Gastrocnemius medialis (tissue), 4 donors: ENCODE measurements at regions not wholly inside any gene's neighbourhood (a gene's known extent, or its start where the extent isn't known, plus 50 kb on each side); places are given as distances from the start of the nearest gene placed in this dataset.
A peak's percentile ranks its signal among the peaks of the same experiment; 100 is the strongest.

Experiments used
- POLR2A ChIP-seq, 2 donors: fragments of 450-650 bp; IDR thresholded peaks; one replicate each; pipeline ENCODE4 v1.6.1; 2017; ENCODE audit warnings: antibody characterized with exemption in 2 of 2, mild to moderate bottlenecking in 2 of 2, moderate library complexity in 2 of 2
- TF ChIP-seq, protein P1 (sequence below), 5 experiments: fragments of 450-650 bp in 3 of 5; fragments of 200-600 bp in 2 of 5; sonication (generic) in 2 of 5; IDR thresholded peaks in 4 of 5; conservative IDR thresholded peaks in 1 of 5; 1 replicate in 4 of 5; 2 replicates in 1 of 5; pipeline ENCODE4 v1.5.1; 2016 to 2019; ENCODE audit warnings: antibody characterized with exemption in 5 of 5, mild to moderate bottlenecking in 3 of 5, moderate library complexity in 3 of 5

DNA sequence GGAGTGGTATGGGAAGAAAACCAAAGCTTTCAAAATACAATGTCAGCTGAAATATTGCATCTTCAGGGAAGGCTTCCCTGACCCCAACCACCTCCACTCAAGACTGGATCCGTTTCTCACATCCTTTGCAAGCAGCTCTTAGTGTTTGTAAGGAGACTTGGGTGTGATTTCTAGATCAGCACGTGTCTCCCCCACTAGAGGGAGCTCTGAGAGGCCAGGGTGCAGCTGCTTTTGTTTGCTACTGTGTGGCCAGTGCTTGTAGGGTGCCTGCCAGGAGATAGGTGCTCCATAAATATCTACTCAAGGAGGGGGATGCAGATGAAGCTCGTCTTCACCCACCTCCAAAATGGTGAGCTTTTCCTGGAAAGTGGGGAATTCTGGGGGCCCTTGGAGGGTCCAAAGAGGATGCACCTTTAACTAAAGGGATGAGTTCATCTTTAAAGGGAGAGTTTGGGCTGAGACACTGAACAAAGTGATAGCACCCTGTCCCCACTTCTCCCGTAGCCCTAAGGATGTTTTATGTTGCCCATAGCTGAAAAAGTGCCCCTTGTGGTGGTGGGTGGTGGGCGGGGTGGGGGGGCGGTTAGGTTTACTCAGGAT is 52.6 kb upstream of the MAFB start:
- TF ChIP-seq, protein P1, sequence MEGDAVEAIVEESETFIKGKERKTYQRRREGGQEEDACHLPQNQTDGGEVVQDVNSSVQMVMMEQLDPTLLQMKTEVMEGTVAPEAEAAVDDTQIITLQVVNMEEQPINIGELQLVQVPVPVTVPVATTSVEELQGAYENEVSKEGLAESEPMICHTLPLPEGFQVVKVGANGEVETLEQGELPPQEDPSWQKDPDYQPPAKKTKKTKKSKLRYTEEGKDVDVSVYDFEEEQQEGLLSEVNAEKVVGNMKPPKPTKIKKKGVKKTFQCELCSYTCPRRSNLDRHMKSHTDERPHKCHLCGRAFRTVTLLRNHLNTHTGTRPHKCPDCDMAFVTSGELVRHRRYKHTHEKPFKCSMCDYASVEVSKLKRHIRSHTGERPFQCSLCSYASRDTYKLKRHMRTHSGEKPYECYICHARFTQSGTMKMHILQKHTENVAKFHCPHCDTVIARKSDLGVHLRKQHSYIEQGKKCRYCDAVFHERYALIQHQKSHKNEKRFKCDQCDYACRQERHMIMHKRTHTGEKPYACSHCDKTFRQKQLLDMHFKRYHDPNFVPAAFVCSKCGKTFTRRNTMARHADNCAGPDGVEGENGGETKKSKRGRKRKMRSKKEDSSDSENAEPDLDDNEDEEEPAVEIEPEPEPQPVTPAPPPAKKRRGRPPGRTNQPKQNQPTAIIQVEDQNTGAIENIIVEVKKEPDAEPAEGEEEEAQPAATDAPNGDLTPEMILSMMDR (IDR thresholded peaks at IDR 0.05 in 4 of 5, conservative IDR thresholded peaks at IDR 0.05 in 1 of 5) = peak in 4 of 5 experiments; percentile 12 to 51 (median 40)
- TF ChIP-seq POLR2A (IDR thresholded peaks at IDR 0.05) = no peak
